Mesodermal cell (in vitro differentiated cells): ENCODE measurements at regions not wholly inside any gene's neighbourhood (a gene's known extent, or its start where the extent isn't known, plus 50 kb on each side); places are given as distances from the start of the nearest gene placed in this dataset.
A peak's percentile ranks its signal among the peaks of the same experiment; 100 is the strongest.

Experiments
- H3K27ac ChIP-seq: 2 replicates; pipeline ENCODE4 v1.7.0; 2013; ENCODE audit warnings: mild to moderate bottlenecking, low read depth, low read length, moderate library complexity; ENCODE audit not compliant: severe bottlenecking
- H3K36me3 ChIP-seq: 2 replicates; pipeline ENCODE4 v1.7.1; 2013; ENCODE audit warnings: mild to moderate bottlenecking, low read length, moderate library complexity; ENCODE audit not compliant: control insufficient read depth, insufficient read depth
- H3K4me1 ChIP-seq: one replicate; pipeline ENCODE4 v1.7.1; 2013; ENCODE audit warnings: mild to moderate bottlenecking, low read length; ENCODE audit not compliant: insufficient read depth, control insufficient read depth, poor library complexity, severe bottlenecking
- H3K4me3 ChIP-seq: 2 replicates; pipeline ENCODE4 v1.7.0; 2013; ENCODE audit warnings: low read length, control low read depth, mild to moderate bottlenecking; ENCODE audit not compliant: insufficient read depth, poor library complexity, severe bottlenecking; ENCODE audit errors: extremely low read depth
- H3K9me3 ChIP-seq: 2 replicates; pipeline ENCODE4 v1.7.1; 2013; ENCODE audit warnings: mild to moderate bottlenecking, low read length, moderate library complexity; ENCODE audit not compliant: control insufficient read depth
- WGBS, 2 experiments: methylation state at CpG; one replicate each; pipeline ENCODE4 v1.1.5; 2013; ENCODE audit warnings: missing lambda C conversion rate in 2 of 2; ENCODE audit not compliant: insufficient coverage in 2 of 2; 5-methylcytosine and 5-hydroxymethylcytosine counted together

GRCh38 chr3:98982351-98982750 is 80.9 kb upstream of the DCBLD2 start:
- WGBS, 2 experiments: no CpG with 5 or more reads among the region's 2 CpGs
- Histone ChIP-seq H3K36me3 (no peaks in the 10 kb centered on the region), H3K4me3 (no peak overlapping the region), H3K27ac (peak overlapping the region; percentile 12), H3K9me3 (no peaks in the 10 kb centered on the region), H3K4me1 (peaks cover 50% of the 10 kb centered on the region)

GRCh38 chr3:98980915-98981596 is 79.6 kb upstream of the DCBLD2 start:
- Histone ChIP-seq H3K4me1 (peaks cover 50% of the 10 kb centered on the region), H3K4me3 (no peak overlapping the region)
- 81% methylated on average over 2 of the region's 2 CpGs; no CpG with 5 or more reads in 1 of the 2 experiments for WGBS, 2 experiments

GRCh38 chr3:98979296-98979695 is 77.8 kb upstream of the DCBLD2 start:
- Histone ChIP-seq H3K27ac (no peak overlapping the region), H3K36me3 (no peaks in the 10 kb centered on the region), H3K9me3 (no peaks in the 10 kb centered on the region), H3K4me3 (no peak overlapping the region), H3K4me1 (peaks cover 33% of the 10 kb centered on the region)
- 100% methylated on average over 1 of the region's 1 CpG; no CpG with 5 or more reads in 1 of the 2 experiments for WGBS, 2 experiments

More at GRCh38 chr3:98980915-98981596, 79.6 kb upstream of the DCBLD2 start:
- H3K9me3 ChIP-seq: no peaks in the 10 kb centered on the region
- no peaks in the 10 kb centered on the region for H3K36me3 ChIP-seq
- H3K27ac ChIP-seq: peak overlapping the region; percentile 60

- Histone ChIP-seq H3K9me3 (no peaks in the 10 kb centered on the region), H3K36me3 (no peaks in the 10 kb centered on the region), H3K4me1 (peaks cover 23% of the 10 kb centered on the region), H3K4me3 (no peak overlapping the region), H3K27ac (no peak overlapping the region)
- no CpG with 5 or more reads among the region's 3 CpGs for WGBS, 2 experiments
Observed at GRCh38 chr3:98978068-98978811, 76.7 kb upstream of the DCBLD2 start.

GRCh38 chr3:98977520-98977919 is 76.0 kb upstream of the DCBLD2 start:
- WGBS, 2 experiments: 100% methylated on average over 2 of the region's 2 CpGs; no CpG with 5 or more reads in 1 of the 2 experiments
- Histone ChIP-seq H3K4me1 (peaks cover 19% of the 10 kb centered on the region), H3K9me3 (no peaks in the 10 kb centered on the region), H3K4me3 (no peak overlapping the region), H3K36me3 (no peaks in the 10 kb centered on the region), H3K27ac (no peak overlapping the region)

GRCh38 chr3:98974442-98974841 is 72.9 kb upstream of the DCBLD2 start:
- Histone ChIP-seq H3K36me3 (no peaks in the 10 kb centered on the region), H3K9me3 (no peaks in the 10 kb centered on the region), H3K4me3 (no peak overlapping the region), H3K4me1 (peaks cover 26% of the 10 kb centered on the region), H3K27ac (no peak overlapping the region)

GRCh38 chr3:98972720-98973119 is 71.2 kb upstream of the DCBLD2 start:
- H3K4me3 ChIP-seq: no peak overlapping the region
- H3K4me1 ChIP-seq: peaks cover 19% of the 10 kb centered on the region
- H3K27ac ChIP-seq: no peak overlapping the region
- H3K36me3 ChIP-seq: no peaks in the 10 kb centered on the region
- no CpG with 5 or more reads among the region's 3 CpGs for WGBS, 2 experiments
- H3K9me3 ChIP-seq: no peaks in the 10 kb centered on the region

- Histone ChIP-seq H3K36me3 (no peaks in the 10 kb centered on the region), H3K4me1 (peaks cover 15% of the 10 kb centered on the region), H3K9me3 (no peaks in the 10 kb centered on the region), H3K27ac (peak overlapping the region; percentile 42), H3K4me3 (no peak overlapping the region)
- WGBS, 2 experiments: no CpG with 5 or more reads among the region's 2 CpGs
Observed at GRCh38 chr3:98972155-98972554, 70.7 kb upstream of the DCBLD2 start.

- Histone ChIP-seq H3K4me3 (no peak overlapping the region), H3K36me3 (no peaks in the 10 kb centered on the region), H3K4me1 (peaks cover 15% of the 10 kb centered on the region), H3K27ac (peak overlapping the region; percentile 56), H3K9me3 (no peaks in the 10 kb centered on the region)
- no CpG with 5 or more reads among the region's 1 CpG for WGBS, 2 experiments
Observed at GRCh38 chr3:98971169-98971681, 69.7 kb upstream of the DCBLD2 start.

- Histone ChIP-seq H3K4me3 (no peak overlapping the region), H3K27ac (no peak overlapping the region), H3K9me3 (no peaks in the 10 kb centered on the region), H3K4me1 (peaks cover 18% of the 10 kb centered on the region), H3K36me3 (no peaks in the 10 kb centered on the region)
Observed at GRCh38 chr3:98969295-98969694, 67.8 kb upstream of the DCBLD2 start.

GRCh38 chr3:98968824-98969223 is 67.3 kb upstream of the DCBLD2 start:
- peaks cover 18% of the 10 kb centered on the region for H3K4me1 ChIP-seq
- no peaks in the 10 kb centered on the region for H3K9me3 ChIP-seq
- 85 to 94% methylated on average over 3 to 4 of the region's 4 CpGs for WGBS, 2 experiments
- no peaks in the 10 kb centered on the region for H3K36me3 ChIP-seq
- no peak overlapping the region for H3K27ac ChIP-seq
- no peak overlapping the region for H3K4me3 ChIP-seq
